Trophoblast cell (in vitro differentiated cells and primary cell): ENCODE measurements at regions not wholly inside any gene's neighbourhood (a gene's known extent, or its start where the extent isn't known, plus 50 kb on each side); places are given as distances from the start of the nearest gene placed in this dataset.

Experiments used
- DNase-seq, 2 donors: peaks; one replicate each; pipeline ENCODE4 v3.0.0-alpha.2; 2016
- H2AFZ ChIP-seq: 2 replicates; pipeline ENCODE4 v1.6.1; 2013; ENCODE audit warnings: low read length, moderate library complexity, mild to moderate bottlenecking; ENCODE audit not compliant: insufficient read depth, poor library complexity
- H2AK5ac ChIP-seq: 2 replicates; pipeline ENCODE4 v1.6.1; 2013; ENCODE audit warnings: mild to moderate bottlenecking, low read length
- H2BK120ac ChIP-seq: 2 replicates; pipeline ENCODE4 v1.6.1; 2013; ENCODE audit warnings: low read length, mild to moderate bottlenecking, moderate library complexity; ENCODE audit not compliant: insufficient read depth, poor library complexity
- H2BK12ac ChIP-seq: 2 replicates; pipeline ENCODE4 v1.6.1; 2013; ENCODE audit warnings: mild to moderate bottlenecking, low read length, moderate library complexity
- H2BK5ac ChIP-seq: 2 replicates; pipeline ENCODE4 v1.6.1; 2013; ENCODE audit warnings: low read length, low read depth, moderate library complexity, mild to moderate bottlenecking; ENCODE audit not compliant: poor library complexity
- H3K14ac ChIP-seq: 2 replicates; pipeline ENCODE4 v1.6.1; 2013; ENCODE audit warnings: mild to moderate bottlenecking, low read length
- H3K18ac ChIP-seq: 2 replicates; pipeline ENCODE4 v1.6.1; 2013; ENCODE audit warnings: mild to moderate bottlenecking, low read length
- H3K23ac ChIP-seq: 2 replicates; pipeline ENCODE4 v1.6.1; 2013; ENCODE audit warnings: low read length
- H3K27ac ChIP-seq: 2 replicates; pipeline ENCODE4 v1.5.1; 2013; ENCODE audit warnings: low read depth, mild to moderate bottlenecking, inconsistent platforms, low read length, moderate library complexity
- H3K27me3 ChIP-seq: 2 replicates; pipeline ENCODE4 v1.6.1; 2013; ENCODE audit warnings: inconsistent platforms, mild to moderate bottlenecking, low read length, moderate library complexity; ENCODE audit not compliant: insufficient read depth
- H3K36me3 ChIP-seq, 2 experiments: 1 replicate in 1 of 2; 2 replicates in 1 of 2; pipeline ENCODE4 v1.6.1; 2013; ENCODE audit warnings: low read length in 2 of 2, mild to moderate bottlenecking in 2 of 2, moderate library complexity in 1 of 2; ENCODE audit not compliant: insufficient read depth in 2 of 2, control insufficient read depth in 1 of 2
- H3K4ac ChIP-seq: 2 replicates; pipeline ENCODE4 v1.6.1; 2013; ENCODE audit warnings: low read depth, mild to moderate bottlenecking, low read length, moderate library complexity
- H3K4me1 ChIP-seq, 2 experiments: 1 replicate in 1 of 2; 2 replicates in 1 of 2; pipeline ENCODE4 v1.6.1; 2013; ENCODE audit warnings: low read length in 2 of 2, mild to moderate bottlenecking in 2 of 2, moderate library complexity in 1 of 2; ENCODE audit not compliant: insufficient read depth in 2 of 2, control insufficient read depth in 1 of 2
- H3K4me2 ChIP-seq: 2 replicates; pipeline ENCODE4 v1.6.1; 2013; ENCODE audit warnings: inconsistent platforms, mild to moderate bottlenecking, low read length, moderate library complexity
- H3K4me3 ChIP-seq: 2 replicates; pipeline ENCODE4 v1.5.1; 2013; ENCODE audit warnings: mild to moderate bottlenecking, low read depth, low read length, inconsistent platforms
- H3K79me1 ChIP-seq: one replicate; pipeline ENCODE4 v1.6.1; 2013; ENCODE audit warnings: low read length
- H3K79me2 ChIP-seq: 2 replicates; pipeline ENCODE4 v1.6.1; 2013; ENCODE audit warnings: low read length, mild to moderate bottlenecking; ENCODE audit not compliant: control insufficient read depth, insufficient read depth, poor library complexity
- H3K9ac ChIP-seq: 2 replicates; pipeline ENCODE4 v1.6.1; 2013; ENCODE audit warnings: mild to moderate bottlenecking, low read length
- H3K9me3 ChIP-seq: 2 replicates; pipeline ENCODE4 v1.6.1; 2013; ENCODE audit warnings: low read depth, mild to moderate bottlenecking, control low read depth, inconsistent platforms, low read length; ENCODE audit not compliant: insufficient read depth
- H4K12ac ChIP-seq: 2 replicates; pipeline ENCODE4 v1.6.1; 2013; ENCODE audit warnings: low read depth, mild to moderate bottlenecking, low read length, moderate library complexity
- H4K8ac ChIP-seq: 2 replicates; pipeline ENCODE4 v1.6.1; 2013; ENCODE audit warnings: low read depth, mild to moderate bottlenecking, low read length, moderate library complexity
- H4K91ac ChIP-seq: one replicate; pipeline ENCODE4 v1.6.1; 2013; ENCODE audit warnings: low read depth, mild to moderate bottlenecking, low read length, moderate library complexity
- WGBS: extraction: QIAGEN DNeasy Blood & Tissue Kit; methylation state at CpG from one replicate; pipeline ENCODE4 v1.1.7; 2013; ENCODE audit warnings: missing lambda C conversion rate; ENCODE audit not compliant: insufficient read length, insufficient coverage; ENCODE audit errors: extremely low coverage; 5-methylcytosine and 5-hydroxymethylcytosine counted together

DNA sequence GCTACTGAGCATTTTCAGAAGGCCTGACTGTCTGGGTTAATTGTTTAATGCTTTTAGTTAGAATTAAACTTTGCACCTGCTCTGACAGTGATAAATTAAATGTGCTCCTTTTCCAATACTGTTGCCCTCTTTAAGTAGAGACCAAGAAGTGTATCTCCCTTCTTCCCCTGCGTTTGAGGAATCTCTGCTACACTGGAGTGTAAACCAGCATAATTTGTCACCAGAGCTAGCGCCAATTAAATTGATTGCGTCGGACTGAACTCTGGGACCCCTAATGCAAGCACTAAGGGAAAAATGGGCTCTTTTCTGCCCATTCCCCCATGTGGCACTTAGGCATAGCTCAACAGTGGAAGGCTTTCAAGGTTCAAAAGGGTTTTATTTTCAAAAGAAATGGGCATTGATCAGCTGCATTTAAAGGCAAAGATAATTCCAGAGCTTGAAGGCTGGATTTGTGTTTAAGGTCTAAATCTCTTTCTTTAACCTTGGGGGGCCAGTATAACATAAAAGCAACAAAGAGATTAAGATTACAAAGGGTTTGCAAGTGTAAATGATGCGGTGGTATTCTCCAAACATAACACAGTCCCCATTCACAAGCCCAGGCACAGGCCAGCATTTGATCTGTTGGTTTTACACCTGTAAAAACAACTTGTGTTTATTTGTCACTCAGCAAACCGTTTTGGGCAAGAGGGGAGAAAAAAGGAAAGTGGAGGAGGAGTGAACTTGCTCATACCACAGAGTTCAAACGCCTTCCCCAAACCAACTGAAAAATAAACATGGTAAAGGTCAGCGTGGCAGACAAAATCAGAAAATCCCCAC lies 427.6 kb downstream of the BCL11A start:
- Histone ChIP-seq H3K4ac (no peak overlapping the region), H2BK5ac (no peak overlapping the region), H3K27ac (no peak overlapping the region), H3K79me1 (no peaks in the 10 kb centered on the region), H3K23ac (no peak overlapping the region), H2BK12ac (no peak overlapping the region), H3K9ac (no peak overlapping the region), H4K12ac (no peak overlapping the region), H3K14ac (no peak overlapping the region), H3K4me1 (no peaks in the 10 kb centered on the region), H3K4me2 (no peak overlapping the region), H3K18ac (no peak overlapping the region), H3K79me2 (no peaks in the 10 kb centered on the region), H3K9me3 (peaks cover 2% of the 10 kb centered on the region), H2AK5ac (no peak overlapping the region), H3K4me3 (no peak overlapping the region), H4K8ac (no peak overlapping the region), H3K27me3 (no peaks in the 10 kb centered on the region), H2BK120ac (no peak overlapping the region), H3K36me3 (no peaks in the 10 kb centered on the region), H2AFZ (no peak overlapping the region), H4K91ac (no peak overlapping the region)
- WGBS, result no CpG with 5 or more reads among the region's 8 CpGs
- no peak for DNase-seq

GRCh38 chr2:60119778-60120177 lies 433.7 kb downstream of the BCL11A start:
- no peak overlapping the region for H4K8ac ChIP-seq
- no peak overlapping the region for H2AFZ ChIP-seq
- H3K27me3 ChIP-seq, result no peaks in the 10 kb centered on the region
- no peak overlapping the region for H2BK12ac ChIP-seq
- H3K79me1 ChIP-seq, result no peaks in the 10 kb centered on the region
- H4K12ac ChIP-seq, result no peak overlapping the region
- peaks cover 4% of the 10 kb centered on the region for H3K9me3 ChIP-seq
- H3K79me2 ChIP-seq, result no peaks in the 10 kb centered on the region
- no peak overlapping the region for H3K27ac ChIP-seq
- H3K4ac ChIP-seq, result no peak overlapping the region
- no peaks in the 10 kb centered on the region for H3K4me1 ChIP-seq
- H3K4me2 ChIP-seq, result no peak overlapping the region
- H3K9ac ChIP-seq, result no peak overlapping the region
- DNase-seq, result no peak
- no peak overlapping the region for H3K23ac ChIP-seq
- no peaks in the 10 kb centered on the region for H3K36me3 ChIP-seq
- H3K4me3 ChIP-seq, result no peak overlapping the region
- no peak overlapping the region for H2BK120ac ChIP-seq
- no peak overlapping the region for H3K18ac ChIP-seq
- WGBS, result no CpG with 5 or more reads among the region's 2 CpGs
- H2BK5ac ChIP-seq, result no peak overlapping the region
- no peak overlapping the region for H2AK5ac ChIP-seq
- H3K14ac ChIP-seq, result no peak overlapping the region
- no peak overlapping the region for H4K91ac ChIP-seq

- Histone ChIP-seq H3K9ac (no peak overlapping the region), H3K4me1 (no peaks in the 10 kb centered on the region), H2AK5ac (no peak overlapping the region), H3K79me2 (no peaks in the 10 kb centered on the region), H2BK12ac (no peak overlapping the region), H3K36me3 (no peaks in the 10 kb centered on the region), H3K79me1 (no peaks in the 10 kb centered on the region), H3K9me3 (peaks cover 7% of the 10 kb centered on the region), H3K14ac (no peak overlapping the region), H2BK5ac (no peak overlapping the region), H3K4me3 (no peak overlapping the region), H3K18ac (no peak overlapping the region), H3K27me3 (no peaks in the 10 kb centered on the region), H3K27ac (no peak overlapping the region), H4K91ac (no peak overlapping the region), H3K4me2 (no peak overlapping the region), H4K8ac (no peak overlapping the region), H3K4ac (no peak overlapping the region), H2AFZ (no peak overlapping the region), H2BK120ac (no peak overlapping the region), H4K12ac (no peak overlapping the region), H3K23ac (no peak overlapping the region)
- no CpG with 5 or more reads among the region's 1 CpG for WGBS
- DNase-seq, result no peak
These were observed 434.5 kb downstream of the BCL11A start for GRCh38 chr2:60118917-60119316.

- Histone ChIP-seq H2AK5ac (no peak overlapping the region), H3K4me2 (no peak overlapping the region), H3K14ac (no peak overlapping the region), H3K4me3 (no peak overlapping the region), H3K27me3 (no peaks in the 10 kb centered on the region), H3K4me1 (no peaks in the 10 kb centered on the region), H3K79me2 (no peaks in the 10 kb centered on the region), H3K23ac (no peak overlapping the region), H3K9ac (no peak overlapping the region), H3K18ac (no peak overlapping the region), H3K79me1 (no peaks in the 10 kb centered on the region), H4K8ac (no peak overlapping the region), H2AFZ (no peak overlapping the region), H3K9me3 (peaks cover 7% of the 10 kb centered on the region), H3K4ac (no peak overlapping the region), H2BK120ac (no peak overlapping the region), H3K27ac (no peak overlapping the region), H3K36me3 (no peaks in the 10 kb centered on the region), H4K91ac (no peak overlapping the region), H2BK12ac (no peak overlapping the region), H2BK5ac (no peak overlapping the region), H4K12ac (no peak overlapping the region)
- DNase-seq, result no peak
- WGBS, result no CpG with 5 or more reads among the region's 1 CpG
These were observed 435.4 kb downstream of the BCL11A start for GRCh38 chr2:60118061-60118460.
